T-helper 1 cell treated with Interleukin-12 subunit alpha and Interleukin-12 subunit beta and Interleukin-4 antibody, amounts not matched to agents 30 μg/mL and 1 μg/mL, for 36 hours (primary cell): ENCODE measurements at regions not wholly inside any gene's neighbourhood (a gene's known extent, or its start where the extent isn't known, plus 50 kb on each side); places are given as distances from the start of the nearest gene placed in this dataset.

Experiments
- H3K27ac Mint-ChIP-seq: one replicate; pipeline ENCODE4 v1.8.0; 2021; ENCODE audit warnings: mild to moderate bottlenecking, mixed read lengths
- H3K27me3 Mint-ChIP-seq: one replicate; pipeline ENCODE4 v1.8.0; 2021; ENCODE audit warnings: low read depth, mixed read lengths
- H3K36me3 Mint-ChIP-seq: one replicate; pipeline ENCODE4 v1.8.0; 2021; ENCODE audit warnings: low read depth, mixed read lengths
- H3K4me1 Mint-ChIP-seq: one replicate; pipeline ENCODE4 v1.8.0; 2021; ENCODE audit warnings: low read depth, mixed read lengths
- H3K4me3 Mint-ChIP-seq: one replicate; pipeline ENCODE4 v1.8.0; 2021; ENCODE audit warnings: mild to moderate bottlenecking, moderate library complexity, mixed read lengths
- H3K9me3 Mint-ChIP-seq: one replicate; pipeline ENCODE4 v1.8.0; 2021; ENCODE audit warnings: mixed read lengths

GRCh38 chr3:68135067-68135466 lies 480.7 kb upstream of the SUCLG2 start:
- H3K9me3 Mint-ChIP-seq: peaks cover 19% of the 10 kb centered on the region
- H3K4me3 Mint-ChIP-seq: no peak overlapping the region
- H3K27ac Mint-ChIP-seq: no peak overlapping the region
- H3K36me3 Mint-ChIP-seq: no peaks in the 10 kb centered on the region
- H3K4me1 Mint-ChIP-seq: no peaks in the 10 kb centered on the region
- H3K27me3 Mint-ChIP-seq: no peaks in the 10 kb centered on the region

- peaks cover 26% of the 10 kb centered on the region for H3K9me3 Mint-ChIP-seq
- no peaks in the 10 kb centered on the region for H3K27me3 Mint-ChIP-seq
- H3K4me3 Mint-ChIP-seq: no peak overlapping the region
- H3K4me1 Mint-ChIP-seq: peaks cover 2% of the 10 kb centered on the region
- H3K36me3 Mint-ChIP-seq: no peaks in the 10 kb centered on the region
- no peak overlapping the region for H3K27ac Mint-ChIP-seq
These were observed 474.7 kb upstream of the SUCLG2 start for GRCh38 chr3:68129065-68129464.

- Mint-ChIP-seq H3K4me3 (no peak overlapping the region), H3K36me3 (no peaks in the 10 kb centered on the region), H3K27ac (no peak overlapping the region), H3K27me3 (no peaks in the 10 kb centered on the region), H3K4me1 (peaks cover 2% of the 10 kb centered on the region), H3K9me3 (peaks cover 19% of the 10 kb centered on the region)
These were observed 468.8 kb upstream of the SUCLG2 start for GRCh38 chr3:68123231-68123630.

- no peaks in the 10 kb centered on the region for H3K36me3 Mint-ChIP-seq
- no peak overlapping the region for H3K4me3 Mint-ChIP-seq
- peaks cover 2% of the 10 kb centered on the region for H3K4me1 Mint-ChIP-seq
- H3K27ac Mint-ChIP-seq: no peak overlapping the region
- H3K27me3 Mint-ChIP-seq: no peaks in the 10 kb centered on the region
- H3K9me3 Mint-ChIP-seq: peaks cover 10% of the 10 kb centered on the region
These were observed 466.9 kb upstream of the SUCLG2 start for GRCh38 chr3:68121287-68121686.

GRCh38 chr3:68116580-68116979 lies 462.2 kb upstream of the SUCLG2 start:
- H3K36me3 Mint-ChIP-seq: no peaks in the 10 kb centered on the region
- no peaks in the 10 kb centered on the region for H3K27me3 Mint-ChIP-seq
- peaks cover 14% of the 10 kb centered on the region for H3K9me3 Mint-ChIP-seq
- no peaks in the 10 kb centered on the region for H3K4me1 Mint-ChIP-seq
- H3K27ac Mint-ChIP-seq: no peak overlapping the region
- no peak overlapping the region for H3K4me3 Mint-ChIP-seq

- Mint-ChIP-seq H3K4me1 (peaks cover 4% of the 10 kb centered on the region), H3K36me3 (peaks cover 5% of the 10 kb centered on the region), H3K27me3 (no peaks in the 10 kb centered on the region), H3K27ac (no peak overlapping the region), H3K9me3 (peaks cover 18% of the 10 kb centered on the region), H3K4me3 (no peak overlapping the region)
These were observed 449.4 kb upstream of the SUCLG2 start for GRCh38 chr3:68103811-68104210.

GRCh38 chr3:68090571-68090970 lies 436.2 kb upstream of the SUCLG2 start:
- no peaks in the 10 kb centered on the region for H3K27me3 Mint-ChIP-seq
- H3K9me3 Mint-ChIP-seq: peaks cover 4% of the 10 kb centered on the region
- H3K4me1 Mint-ChIP-seq: peaks cover 25% of the 10 kb centered on the region
- peak overlapping the region; percentile 18 for H3K27ac Mint-ChIP-seq
- peaks cover 3% of the 10 kb centered on the region for H3K36me3 Mint-ChIP-seq
- no peak overlapping the region for H3K4me3 Mint-ChIP-seq

- H3K4me3 Mint-ChIP-seq: no peak overlapping the region
- peaks cover 25% of the 10 kb centered on the region for H3K4me1 Mint-ChIP-seq
These were observed 435.2 kb upstream of the SUCLG2 start for GRCh38 chr3:68089572-68090011.

GRCh38 chr3:68088636-68089035 lies 434.2 kb upstream of the SUCLG2 start:
- Mint-ChIP-seq H3K36me3 (peaks cover 3% of the 10 kb centered on the region), H3K4me3 (no peak overlapping the region), H3K27ac (peak overlapping the region; percentile 2), H3K9me3 (peaks cover 8% of the 10 kb centered on the region), H3K4me1 (peaks cover 25% of the 10 kb centered on the region), H3K27me3 (no peaks in the 10 kb centered on the region)

More at GRCh38 chr3:68089572-68090011, 435.2 kb upstream of the SUCLG2 start:
- peaks cover 8% of the 10 kb centered on the region for H3K9me3 Mint-ChIP-seq
- H3K27me3 Mint-ChIP-seq: no peaks in the 10 kb centered on the region
- H3K36me3 Mint-ChIP-seq: peaks cover 3% of the 10 kb centered on the region
- no peak overlapping the region for H3K27ac Mint-ChIP-seq

- H3K4me3 Mint-ChIP-seq: no peak overlapping the region
- H3K9me3 Mint-ChIP-seq: peaks cover 8% of the 10 kb centered on the region
- H3K27me3 Mint-ChIP-seq: no peaks in the 10 kb centered on the region
- peaks cover 3% of the 10 kb centered on the region for H3K36me3 Mint-ChIP-seq
- H3K4me1 Mint-ChIP-seq: peaks cover 25% of the 10 kb centered on the region
- no peak overlapping the region for H3K27ac Mint-ChIP-seq
These were observed 433.8 kb upstream of the SUCLG2 start for GRCh38 chr3:68088216-68088615.

- H3K9me3 Mint-ChIP-seq: peaks cover 27% of the 10 kb centered on the region
- H3K4me1 Mint-ChIP-seq: no peaks in the 10 kb centered on the region
- H3K4me3 Mint-ChIP-seq: no peak overlapping the region
These were observed 417.6 kb upstream of the SUCLG2 start for GRCh38 chr3:68072062-68072461.

GRCh38 chr3:68070186-68070585 lies 415.8 kb upstream of the SUCLG2 start:
- Mint-ChIP-seq H3K9me3 (peaks cover 27% of the 10 kb centered on the region), H3K27ac (no peak overlapping the region), H3K27me3 (no peaks in the 10 kb centered on the region), H3K4me3 (no peak overlapping the region), H3K4me1 (no peaks in the 10 kb centered on the region), H3K36me3 (peaks cover 9% of the 10 kb centered on the region)

More at GRCh38 chr3:68072062-68072461, 417.6 kb upstream of the SUCLG2 start:
- no peaks in the 10 kb centered on the region for H3K27me3 Mint-ChIP-seq
- peaks cover 9% of the 10 kb centered on the region for H3K36me3 Mint-ChIP-seq
- no peak overlapping the region for H3K27ac Mint-ChIP-seq

- no peaks in the 10 kb centered on the region for H3K27me3 Mint-ChIP-seq
- no peak overlapping the region for H3K4me3 Mint-ChIP-seq
- H3K27ac Mint-ChIP-seq: no peak overlapping the region
- peaks cover 23% of the 10 kb centered on the region for H3K9me3 Mint-ChIP-seq
- H3K4me1 Mint-ChIP-seq: no peaks in the 10 kb centered on the region
- peaks cover 9% of the 10 kb centered on the region for H3K36me3 Mint-ChIP-seq
These were observed 412.9 kb upstream of the SUCLG2 start for GRCh38 chr3:68067314-68067713.

- peaks cover 9% of the 10 kb centered on the region for H3K9me3 Mint-ChIP-seq
- no peak overlapping the region for H3K4me3 Mint-ChIP-seq
- peaks cover 6% of the 10 kb centered on the region for H3K36me3 Mint-ChIP-seq
- H3K4me1 Mint-ChIP-seq: peaks cover 14% of the 10 kb centered on the region
- no peak overlapping the region for H3K27ac Mint-ChIP-seq
- H3K27me3 Mint-ChIP-seq: no peaks in the 10 kb centered on the region
These were observed 408.5 kb upstream of the SUCLG2 start for GRCh38 chr3:68062926-68063325.

GRCh38 chr3:68060910-68061309 lies 406.5 kb upstream of the SUCLG2 start:
- Mint-ChIP-seq H3K4me1 (peaks cover 28% of the 10 kb centered on the region), H3K36me3 (peaks cover 9% of the 10 kb centered on the region), H3K27ac (no peak overlapping the region), H3K9me3 (peaks cover 14% of the 10 kb centered on the region), H3K4me3 (no peak overlapping the region), H3K27me3 (no peaks in the 10 kb centered on the region)

- H3K27ac Mint-ChIP-seq: no peak overlapping the region
- H3K27me3 Mint-ChIP-seq: no peaks in the 10 kb centered on the region
- H3K36me3 Mint-ChIP-seq: peaks cover 11% of the 10 kb centered on the region
- H3K9me3 Mint-ChIP-seq: peaks cover 18% of the 10 kb centered on the region
- H3K4me3 Mint-ChIP-seq: no peak overlapping the region
- peaks cover 28% of the 10 kb centered on the region for H3K4me1 Mint-ChIP-seq
These were observed 405.8 kb upstream of the SUCLG2 start for GRCh38 chr3:68060191-68060590.
